Mesothelial cell of epicardium (in vitro differentiated cells): ENCODE measurements at regions not wholly inside any gene's neighbourhood (a gene's known extent, or its start where the extent isn't known, plus 50 kb on each side); places are given as distances from the start of the nearest gene placed in this dataset.

Experiments used
- DNase-seq, 2 experiments: peaks; one replicate each; pipeline ENCODE4 v3.0.0; 2021; ENCODE audit warnings: low spot score in 2 of 2; ENCODE audit not compliant: unreplicated experiment in 2 of 2
- H3K27ac Mint-ChIP-seq: 2 replicates; pipeline ENCODE4 v1.8.0; 2021; ENCODE audit warnings: mixed read lengths
- H3K27me3 Mint-ChIP-seq: 2 replicates; pipeline ENCODE4 v1.8.0; 2021; ENCODE audit warnings: low read depth, mixed read lengths
- H3K36me3 Mint-ChIP-seq: 2 replicates; pipeline ENCODE4 v1.8.0; 2021; ENCODE audit warnings: mixed read lengths
- H3K4me1 Mint-ChIP-seq: 2 replicates; pipeline ENCODE4 v1.8.0; 2021; ENCODE audit warnings: mixed read lengths
- H3K4me3 Mint-ChIP-seq: 2 replicates; pipeline ENCODE4 v1.8.0; 2021; ENCODE audit warnings: mild to moderate bottlenecking, moderate library complexity, mixed read lengths
- H3K9me3 Mint-ChIP-seq: 2 replicates; pipeline ENCODE4 v1.8.0; 2021; ENCODE audit warnings: mixed read lengths
- CTCF ChIP-seq: fragments of 200-600 bp; sonication (generic); IDR thresholded peaks from one replicate; pipeline ENCODE4 v1.5.0; 2021; ENCODE audit warnings: antibody characterized with exemption; ENCODE audit not compliant: unreplicated experiment

GRCh38 chr20:11454966-11455799 lies 462.5 kb upstream of the BTBD3 start:
- H3K4me3 Mint-ChIP-seq: no peak overlapping the region
- no peak for DNase-seq
- no peak for TF ChIP-seq CTCF
- no peaks in the 10 kb centered on the region for H3K36me3 Mint-ChIP-seq
- H3K9me3 Mint-ChIP-seq: no peaks in the 10 kb centered on the region
- H3K4me1 Mint-ChIP-seq: peaks cover 50% of the 10 kb centered on the region
- no peaks in the 10 kb centered on the region for H3K27me3 Mint-ChIP-seq
- H3K27ac Mint-ChIP-seq: peak overlapping the region; percentile 90

DNA sequence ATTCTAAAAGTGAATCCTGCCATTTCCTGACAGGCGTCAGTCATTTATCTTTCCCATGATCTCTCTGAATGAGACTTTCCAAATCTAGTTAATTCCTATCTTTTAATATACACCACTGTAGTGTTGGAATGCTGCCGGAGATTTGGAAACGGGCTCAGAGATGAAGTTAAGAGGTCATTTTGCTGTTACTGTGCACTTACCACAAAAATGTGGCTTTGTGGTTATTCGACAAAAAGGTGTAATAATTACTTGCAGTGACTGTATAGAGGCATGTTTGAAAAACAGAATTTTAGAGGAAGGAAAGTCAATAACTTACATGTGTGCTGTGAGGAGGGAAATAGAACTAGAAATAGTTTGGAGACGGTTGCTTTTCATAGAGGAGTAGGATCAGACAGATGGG lies 460.2 kb upstream of the BTBD3 start:
- no peak for DNase-seq
- H3K4me1 Mint-ChIP-seq: peaks cover 39% of the 10 kb centered on the region
- H3K9me3 Mint-ChIP-seq: no peaks in the 10 kb centered on the region
- H3K27ac Mint-ChIP-seq: no peak overlapping the region
- H3K36me3 Mint-ChIP-seq: no peaks in the 10 kb centered on the region
- H3K27me3 Mint-ChIP-seq: no peaks in the 10 kb centered on the region
- no peak overlapping the region for H3K4me3 Mint-ChIP-seq
- no peak for TF ChIP-seq CTCF

GRCh38 chr20:11459090-11459890 lies 458.4 kb upstream of the BTBD3 start:
- DNase-seq: no peak
- Mint-ChIP-seq H3K9me3 (no peaks in the 10 kb centered on the region), H3K27me3 (no peaks in the 10 kb centered on the region), H3K4me3 (no peak overlapping the region), H3K27ac (no peak overlapping the region), H3K36me3 (no peaks in the 10 kb centered on the region), H3K4me1 (peaks cover 23% of the 10 kb centered on the region)
- no peak for TF ChIP-seq CTCF

DNA sequence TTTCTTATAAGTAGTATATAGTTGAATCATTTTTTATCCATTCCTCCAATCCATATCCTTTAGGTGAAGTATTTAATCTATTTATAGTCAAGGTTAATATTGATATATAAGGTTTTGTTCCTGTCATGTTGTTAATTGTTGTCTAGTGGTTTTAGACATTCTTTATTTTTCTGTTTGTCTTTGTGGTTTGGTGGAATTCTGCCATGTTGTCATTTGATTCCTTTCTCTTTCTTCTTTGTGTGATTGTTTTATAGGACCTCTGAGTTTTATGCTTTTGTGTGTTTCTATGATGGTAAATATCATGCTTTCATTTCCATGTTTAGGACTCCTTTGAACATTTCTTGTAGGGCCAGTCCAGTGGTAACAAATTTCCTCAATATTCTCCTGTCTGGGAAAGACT lies 450.3 kb upstream of the BTBD3 start:
- H3K27me3 Mint-ChIP-seq: no peaks in the 10 kb centered on the region
- no peak for DNase-seq
- no peak overlapping the region for H3K27ac Mint-ChIP-seq
- H3K9me3 Mint-ChIP-seq: no peaks in the 10 kb centered on the region
- peaks cover 2% of the 10 kb centered on the region for H3K4me1 Mint-ChIP-seq
- no peaks in the 10 kb centered on the region for H3K36me3 Mint-ChIP-seq
- TF ChIP-seq CTCF: no peak
- no peak overlapping the region for H3K4me3 Mint-ChIP-seq

DNA sequence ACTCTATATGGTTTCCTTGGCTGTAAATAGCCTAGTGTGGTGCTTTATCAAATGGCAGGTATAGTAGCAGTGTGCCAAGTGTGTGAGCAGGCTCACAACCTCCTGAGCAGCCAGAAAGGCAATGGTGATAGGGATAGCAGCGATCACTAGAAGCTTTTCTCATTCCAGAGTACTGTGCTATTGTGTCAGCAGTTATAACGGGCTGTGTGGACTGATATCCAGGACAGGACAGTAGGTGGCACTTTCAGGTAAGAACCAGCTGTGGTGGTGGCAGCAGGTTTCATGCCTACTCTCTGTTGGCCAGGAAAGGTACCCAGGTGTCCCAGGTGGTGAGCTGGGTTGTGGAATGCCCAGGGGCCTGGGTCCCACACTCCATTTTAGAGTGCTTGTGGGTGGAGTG lies 448.8 kb upstream of the BTBD3 start:
- H3K36me3 Mint-ChIP-seq: no peaks in the 10 kb centered on the region
- no peak overlapping the region for H3K4me3 Mint-ChIP-seq
- H3K9me3 Mint-ChIP-seq: no peaks in the 10 kb centered on the region
- H3K4me1 Mint-ChIP-seq: peaks cover 2% of the 10 kb centered on the region
- TF ChIP-seq CTCF: no peak
- no peaks in the 10 kb centered on the region for H3K27me3 Mint-ChIP-seq
- H3K27ac Mint-ChIP-seq: no peak overlapping the region
- no peak for DNase-seq
